HUES64 (cell line): ENCODE measurements at regions not wholly inside any gene's neighbourhood (a gene's known extent, or its start where the extent isn't known, plus 50 kb on each side); places are given as distances from the start of the nearest gene placed in this dataset.

Experiments
- H3K27ac ChIP-seq: 2 replicates; pipeline ENCODE4 v1.7.0; 2013; ENCODE audit warnings: low read depth, low read length, inconsistent platforms
- H3K27me3 ChIP-seq: 2 replicates; pipeline ENCODE4 v1.6.1; 2013; ENCODE audit warnings: mild to moderate bottlenecking, low read length; ENCODE audit not compliant: insufficient read depth
- H3K36me3 ChIP-seq: 2 replicates; pipeline ENCODE4 v1.6.1; 2013; ENCODE audit warnings: mild to moderate bottlenecking, low read length; ENCODE audit not compliant: insufficient read depth
- H3K4me1 ChIP-seq: 2 replicates; pipeline ENCODE4 v1.6.1; 2013; ENCODE audit warnings: mild to moderate bottlenecking, low read length, moderate library complexity; ENCODE audit not compliant: insufficient read depth
- H3K4me3 ChIP-seq: 2 replicates; pipeline ENCODE4 v1.5.1; 2013; ENCODE audit warnings: mild to moderate bottlenecking, low read length, moderate library complexity
- H3K9ac ChIP-seq: 2 replicates; pipeline ENCODE4 v1.6.1; 2013; ENCODE audit warnings: mild to moderate bottlenecking, low read depth, low read length
- H3K9me3 ChIP-seq: 2 replicates; pipeline ENCODE4 v1.6.1; 2013; ENCODE audit warnings: low read depth, low read length; ENCODE audit not compliant: insufficient read depth
- WGBS: fragments of 150-250, 120-280 bp; methylation state at CpG from one replicate; pipeline ENCODE4 v1.1.7; 2013; ENCODE audit warnings: missing lambda C conversion rate; 5-methylcytosine and 5-hydroxymethylcytosine counted together

DNA sequence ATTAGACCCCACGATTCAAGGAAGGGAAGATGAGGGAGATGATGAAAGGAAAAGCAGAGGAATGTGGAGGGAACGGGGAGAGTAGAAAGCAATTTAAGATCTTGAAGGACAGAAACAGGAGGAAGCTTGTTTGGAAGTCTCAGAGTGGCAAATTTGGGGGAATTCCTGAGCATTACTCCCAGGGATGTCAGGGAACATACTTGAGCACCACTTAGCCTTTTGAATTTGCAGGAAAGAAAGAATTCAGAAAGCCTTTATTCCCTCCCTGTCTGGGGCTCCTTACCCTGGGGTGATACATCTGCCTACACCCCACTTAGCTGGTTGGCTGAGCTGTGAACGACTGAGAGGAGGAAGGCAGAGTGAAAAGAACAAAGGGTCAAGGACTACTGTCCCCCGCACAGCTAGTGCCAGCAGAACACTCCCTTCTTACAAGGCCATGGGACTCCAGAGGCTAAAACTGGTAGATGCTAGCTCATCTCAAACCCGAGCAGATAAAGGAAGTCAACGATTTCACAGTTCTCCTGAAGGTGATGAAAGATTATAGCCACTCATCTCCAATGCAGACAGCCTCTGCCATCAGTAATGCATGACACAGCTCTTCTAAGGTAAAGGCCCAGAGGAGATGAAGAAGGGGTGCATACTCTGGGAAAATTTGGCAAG lies 84.0 kb upstream of the AKIP1 start:
- Histone ChIP-seq H3K27me3 (no peaks in the 10 kb centered on the region), H3K36me3 (no peaks in the 10 kb centered on the region), H3K4me1 (peaks cover 35% of the 10 kb centered on the region), H3K9ac (no peak overlapping the region), H3K9me3 (no peaks in the 10 kb centered on the region), H3K27ac (peak overlapping the region; percentile 61), H3K4me3 (no peak overlapping the region)
- WGBS = 66% methylated on average over 6 of the region's 6 CpGs

- H3K36me3 ChIP-seq = no peaks in the 10 kb centered on the region
- no peaks in the 10 kb centered on the region for H3K27me3 ChIP-seq
- H3K4me3 ChIP-seq = no peak overlapping the region
- H3K4me1 ChIP-seq = peaks cover 35% of the 10 kb centered on the region
- H3K27ac ChIP-seq = no peak overlapping the region
- H3K9me3 ChIP-seq = no peaks in the 10 kb centered on the region
- 92% methylated on average over 3 of the region's 3 CpGs for whole genome bisulfite sequencing
- H3K9ac ChIP-seq = no peak overlapping the region
Observed at GRCh38 chr11:8828046-8828445, 82.9 kb upstream of the AKIP1 start.

GRCh38 chr11:8828580-8829361 lies 82.2 kb upstream of the AKIP1 start:
- no peak overlapping the region for H3K4me3 ChIP-seq
- no peak overlapping the region for H3K9ac ChIP-seq
- no peak overlapping the region for H3K27ac ChIP-seq
- peaks cover 43% of the 10 kb centered on the region for H3K4me1 ChIP-seq
- 93% methylated on average over 11 of the region's 11 CpGs for WGBS
- no peaks in the 10 kb centered on the region for H3K27me3 ChIP-seq
- H3K36me3 ChIP-seq = no peaks in the 10 kb centered on the region
- no peaks in the 10 kb centered on the region for H3K9me3 ChIP-seq

GRCh38 chr11:8829556-8829955 lies 81.4 kb upstream of the AKIP1 start:
- no peaks in the 10 kb centered on the region for H3K27me3 ChIP-seq
- no peaks in the 10 kb centered on the region for H3K9me3 ChIP-seq
- H3K27ac ChIP-seq = no peak overlapping the region
- peaks cover 51% of the 10 kb centered on the region for H3K4me1 ChIP-seq
- H3K36me3 ChIP-seq = no peaks in the 10 kb centered on the region
- H3K4me3 ChIP-seq = no peak overlapping the region
- WGBS = 88% methylated on average over 8 of the region's 8 CpGs
- H3K9ac ChIP-seq = no peak overlapping the region

GRCh38 chr11:8830641-8831040 lies 80.3 kb upstream of the AKIP1 start:
- no peak overlapping the region for H3K9ac ChIP-seq
- H3K4me1 ChIP-seq = peaks cover 48% of the 10 kb centered on the region
- H3K9me3 ChIP-seq = no peaks in the 10 kb centered on the region
- no peaks in the 10 kb centered on the region for H3K36me3 ChIP-seq
- no peak overlapping the region for H3K27ac ChIP-seq
- H3K27me3 ChIP-seq = no peaks in the 10 kb centered on the region
- WGBS = 94% methylated on average over 3 of the region's 3 CpGs
- no peak overlapping the region for H3K4me3 ChIP-seq

DNA sequence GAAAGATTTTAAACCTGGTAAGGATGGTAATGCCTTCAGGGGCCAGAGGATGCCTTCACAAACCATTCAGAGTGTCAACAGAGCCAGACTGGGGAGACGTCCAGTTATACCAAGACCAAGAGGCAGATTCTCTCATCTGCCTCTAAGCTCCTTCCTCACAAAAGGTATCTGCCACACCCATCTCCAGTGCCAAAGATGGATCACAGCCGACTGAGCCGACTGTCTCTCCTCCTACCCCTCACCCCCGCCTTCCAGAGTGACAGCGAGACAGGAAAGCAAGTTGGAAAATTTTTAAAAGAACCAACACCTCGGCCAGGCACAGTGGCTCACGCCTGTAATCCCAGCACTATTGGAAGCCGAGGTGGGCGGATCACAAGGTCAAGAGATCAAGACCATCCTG lies 79.1 kb upstream of the AKIP1 start:
- H3K27ac ChIP-seq = no peak overlapping the region
- no peak overlapping the region for H3K4me3 ChIP-seq
- no peaks in the 10 kb centered on the region for H3K9me3 ChIP-seq
- no peak overlapping the region for H3K9ac ChIP-seq
- peaks cover 36% of the 10 kb centered on the region for H3K4me1 ChIP-seq
- H3K27me3 ChIP-seq = no peaks in the 10 kb centered on the region
- no peaks in the 10 kb centered on the region for H3K36me3 ChIP-seq
- WGBS = 78% methylated on average over 9 of the region's 9 CpGs

- Histone ChIP-seq H3K4me1 (peaks cover 27% of the 10 kb centered on the region), H3K27ac (no peak overlapping the region; the same call in 1 of the 2 replicates)
Observed at GRCh38 chr11:8832571-8833260, 78.3 kb upstream of the AKIP1 start.

DNA sequence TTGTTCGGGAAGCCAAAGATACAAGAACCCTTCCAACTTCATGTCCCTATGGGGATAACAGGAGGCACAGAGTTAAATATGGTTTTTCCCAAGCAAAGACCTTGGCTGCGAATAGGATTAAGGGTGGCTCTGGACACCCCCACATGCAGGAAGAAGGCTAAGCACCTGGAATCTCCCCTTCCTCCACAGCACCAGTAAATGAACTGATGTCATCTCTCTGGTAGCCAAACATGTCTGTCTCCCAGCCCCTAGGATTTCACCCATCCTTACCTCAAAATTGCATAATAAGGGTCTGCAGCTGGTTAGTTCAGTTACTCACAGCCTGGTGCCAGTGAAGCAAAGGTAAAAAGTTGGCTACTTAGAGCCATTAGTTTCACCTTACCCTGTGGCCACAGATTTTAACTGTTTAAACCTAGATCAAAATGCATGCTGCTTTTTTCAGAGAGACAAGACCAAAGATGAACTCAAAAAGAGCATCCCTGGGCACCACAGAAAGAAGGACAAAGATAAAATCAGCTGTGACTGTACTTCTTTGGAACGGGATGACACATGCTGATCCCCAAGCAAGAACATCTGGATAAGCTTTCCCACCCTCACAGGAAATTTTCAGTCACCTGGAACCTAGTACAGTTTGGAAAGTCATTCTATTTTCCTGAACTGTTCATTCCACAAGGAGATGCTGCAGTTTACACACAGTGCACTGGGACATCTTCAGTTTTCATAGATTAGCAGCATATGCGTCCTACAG lies 77.2 kb upstream of the AKIP1 start:
- no peak overlapping the region for H3K27ac ChIP-seq
- H3K4me1 ChIP-seq = peaks cover 33% of the 10 kb centered on the region
- no peak overlapping the region for H3K9ac ChIP-seq
- no peak overlapping the region for H3K4me3 ChIP-seq
- H3K27me3 ChIP-seq = no peaks in the 10 kb centered on the region
- no peaks in the 10 kb centered on the region for H3K9me3 ChIP-seq
- no peaks in the 10 kb centered on the region for H3K36me3 ChIP-seq
- 79% methylated on average over 4 of the region's 4 CpGs for WGBS

More at GRCh38 chr11:8832571-8833260, 78.3 kb upstream of the AKIP1 start:
- H3K36me3 ChIP-seq = no peaks in the 10 kb centered on the region
- H3K9me3 ChIP-seq = no peaks in the 10 kb centered on the region
- WGBS = 59% methylated on average over 9 of the region's 9 CpGs
- H3K9ac ChIP-seq = 0 out of 2 replicates have a peak overlapping the region, but pooled peaks have one; percentile 13
- no peaks in the 10 kb centered on the region for H3K27me3 ChIP-seq
- H3K4me3 ChIP-seq = no peak overlapping the region

DNA sequence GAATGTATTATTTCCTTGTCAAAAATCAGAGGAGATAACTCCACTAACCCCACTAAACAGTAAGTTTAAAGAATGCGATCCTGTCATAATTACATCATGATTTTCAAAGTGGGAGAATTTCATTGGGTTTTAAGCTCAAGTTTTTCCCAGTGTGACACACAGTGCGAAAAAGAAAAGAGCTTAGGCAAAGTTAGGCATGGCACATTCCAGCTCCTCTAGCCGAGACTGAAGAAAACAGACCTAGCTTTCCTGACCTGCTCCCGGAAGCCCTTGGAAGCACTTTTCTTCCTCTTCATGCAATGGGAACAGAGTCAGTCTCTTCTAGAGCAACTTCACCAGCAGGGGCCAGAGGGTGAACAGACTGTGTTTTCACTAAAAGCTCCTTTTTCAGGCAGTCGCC lies 76.6 kb upstream of the AKIP1 start:
- Histone ChIP-seq H3K27me3 (no peaks in the 10 kb centered on the region), H3K36me3 (no peaks in the 10 kb centered on the region), H3K4me3 (no peak overlapping the region), H3K9ac (no peak overlapping the region), H3K9me3 (no peaks in the 10 kb centered on the region), H3K27ac (no peak overlapping the region; the same call in 1 of the 2 replicates), H3K4me1 (peaks cover 40% of the 10 kb centered on the region)
- 84% methylated on average over 5 of the region's 5 CpGs for WGBS

- 91% methylated on average over 7 of the region's 7 CpGs for WGBS
Observed at GRCh38 chr11:8838248-8838647, 72.7 kb upstream of the AKIP1 start.

More at GRCh38 chr11:8838248-8838647, 72.7 kb upstream of the AKIP1 start:
- Histone ChIP-seq H3K4me1 (peaks cover 44% of the 10 kb centered on the region), H3K36me3 (no peaks in the 10 kb centered on the region), H3K9me3 (no peaks in the 10 kb centered on the region), H3K9ac (no peak overlapping the region), H3K27ac (no peak overlapping the region), H3K27me3 (no peaks in the 10 kb centered on the region), H3K4me3 (no peak overlapping the region)
